Naive thymus-derived CD4-positive, alpha-beta T cell (primary cell): ENCODE measurements at regions not wholly inside any gene's neighbourhood (a gene's known extent, or its start where the extent isn't known, plus 50 kb on each side); places are given as distances from the start of the nearest gene placed in this dataset.

Experiments used
- ATAC-seq: fragments of 150-1000 bp; cut with Tn5 transposase; 2 replicates; pipeline ENCODE4 v1.10.0; 2021; ENCODE audit warnings: mild to moderate bottlenecking, moderate library complexity
- CTCF ChIA-PET: fragments of 350-600 bp; sonication (Branson Sonifier 250); formaldehyde crosslinking; loops from one replicate; lab custom pipeline; 2021; ENCODE audit warnings: antibody characterized with exemption; lab: Charles Lee
- POLR2A ChIA-PET: fragments of 350-600 bp; sonication (Branson Sonifier 250); formaldehyde crosslinking; loops from one replicate; lab custom pipeline; 2021; ENCODE audit warnings: antibody characterized with exemption, inconsistent platforms; lab: Charles Lee
- DNase-seq, 9 donors: peaks; one replicate each; pipeline versions ENCODE4 v3.0.0 to v3.0.0-alpha.2; 2020 to 2022; ENCODE audit warnings: mixed read lengths in 1 of 9
- H3K27ac ChIP-seq: one replicate; pipeline ENCODE4 v1.7.0; 2013; ENCODE audit warnings: mild to moderate bottlenecking, low read depth, low read length, moderate library complexity
- H3K27me3 ChIP-seq, 2 donors: one replicate each; pipeline ENCODE4 v1.7.0; 2013; ENCODE audit warnings: low read length in 2 of 2, mild to moderate bottlenecking in 2 of 2, moderate library complexity in 2 of 2; ENCODE audit not compliant: control insufficient read depth in 2 of 2, insufficient read depth in 2 of 2
- H3K36me3 ChIP-seq, 3 experiments: 1 replicate in 2 of 3; 2 replicates in 1 of 3; pipeline ENCODE4 v1.7.0; 2013; ENCODE audit warnings: low read length in 3 of 3, mild to moderate bottlenecking in 3 of 3, moderate library complexity in 1 of 3; ENCODE audit not compliant: insufficient read depth in 3 of 3, control insufficient read depth in 2 of 3
- H3K4me1 ChIP-seq, 2 donors: one replicate each; pipeline ENCODE4 v1.7.0; 2013; ENCODE audit warnings: low read length in 2 of 2, mild to moderate bottlenecking in 2 of 2, moderate library complexity in 1 of 2; ENCODE audit not compliant: control insufficient read depth in 2 of 2, insufficient read depth in 2 of 2
- H3K4me3 ChIP-seq: 2 replicates; pipeline ENCODE4 v1.7.0; 2013; ENCODE audit warnings: mild to moderate bottlenecking, low read length
- H3K9me3 ChIP-seq, 3 experiments: 1 replicate in 2 of 3; 2 replicates in 1 of 3; pipeline ENCODE4 v1.7.0; 2013; ENCODE audit warnings: low read length in 3 of 3; ENCODE audit not compliant: control insufficient read depth in 2 of 3
- H3K27ac Mint-ChIP-seq, 9 donors: one replicate each; pipeline ENCODE4 v1.8.0; 2020 to 2022; ENCODE audit warnings: mixed read lengths in 9 of 9, mild to moderate bottlenecking in 8 of 9, moderate library complexity in 5 of 9, inconsistent platforms in 2 of 9
- H3K27me3 Mint-ChIP-seq, 5 donors: one replicate each; pipeline ENCODE4 v1.8.0; 2021 to 2022; ENCODE audit warnings: mixed read lengths in 5 of 5, mild to moderate bottlenecking in 1 of 5
- H3K36me3 Mint-ChIP-seq, 5 donors: one replicate each; pipeline ENCODE4 v1.8.0; 2020 to 2022; ENCODE audit warnings: mixed read lengths in 5 of 5, mild to moderate bottlenecking in 3 of 5, inconsistent platforms in 1 of 5
- H3K4me1 Mint-ChIP-seq, 7 donors: one replicate each; pipeline ENCODE4 v1.8.0; 2020 to 2022; ENCODE audit warnings: mixed read lengths in 7 of 7, mild to moderate bottlenecking in 3 of 7, inconsistent platforms in 1 of 7
- H3K4me3 Mint-ChIP-seq, 10 donors: one replicate each; pipeline ENCODE4 v1.8.0; 2020 to 2022; ENCODE audit warnings: mild to moderate bottlenecking in 10 of 10, mixed read lengths in 10 of 10, moderate library complexity in 6 of 10, inconsistent platforms in 2 of 10
- H3K9me3 Mint-ChIP-seq, 11 donors: one replicate each; pipeline ENCODE4 v1.8.0; 2020 to 2022; ENCODE audit warnings: mixed read lengths in 11 of 11, mild to moderate bottlenecking in 4 of 11, inconsistent platforms in 1 of 11, moderate library complexity in 1 of 11
- intact Hi-C, 2 donors: fragments of 100-400 bp; cut with micrococcal nuclease; formaldehyde crosslinking; loops; one replicate each; pipeline ENCODE4 v1.15.1; 2023

- Mint-ChIP-seq H3K27ac (peak overlapping the region in 7 of 9 donors; percentile 26 to 73 (median 45)), H3K9me3 (no peaks in the 10 kb centered on the region), H3K4me3 (peak overlapping the region in 2 of 10 donors; percentile 10 to 35), H3K27me3 (no peaks in the 10 kb centered on the region), H3K36me3 (peaks cover 0 to 4% (median 0%) of the 10 kb centered on the region in 5 donors), H3K4me1 (peaks cover 39 to 92% (median 78%) of the 10 kb centered on the region in 7 donors)
- H3K9me3 ChIP-seq = no peaks in the 10 kb centered on the region
- no peak overlapping the region for H3K4me3 ChIP-seq
- no peaks in the 10 kb centered on the region for H3K36me3 ChIP-seq
- intact Hi-C loops = no loop called here
- H3K4me1 ChIP-seq = peaks cover 0 to 15% of the 10 kb centered on the region in 2 donors
- DNase-seq (no peak), ATAC-seq (no peak)
- no peak overlapping the region for H3K27ac ChIP-seq
- H3K27me3 ChIP-seq = no peaks in the 10 kb centered on the region
- ChIA-PET CTCF (no interaction called here), POLR2A (interaction anchor here (0.7 kb wide), 1 partner anchor 28 kb away, joined by 3 read pairs; no protein-coding TSS in a partner anchor)
These were observed 63.7 kb upstream of the CYP2D6 start for GRCh38 chr22:42194104-42194851.

GRCh38 chr22:42192547-42192946 lies 61.9 kb upstream of the CYP2D6 start:
- ATAC-seq (no peak), DNase-seq (no peak)
- no peaks in the 10 kb centered on the region for H3K36me3 ChIP-seq
- CTCF ChIA-PET = no interaction called here
- peaks cover 50 to 96% (median 91%) of the 10 kb centered on the region in 7 donors for H3K4me1 Mint-ChIP-seq
- no peak overlapping the region for H3K4me3 ChIP-seq
- H3K4me1 ChIP-seq = peaks cover 0 to 15% of the 10 kb centered on the region in 2 donors
- peak overlapping the region in 7 of 9 donors; percentile 6 to 63 (median 38) for H3K27ac Mint-ChIP-seq
- H3K9me3 Mint-ChIP-seq = no peaks in the 10 kb centered on the region
- H3K27ac ChIP-seq = no peak overlapping the region
- POLR2A ChIA-PET = interaction anchor here (0.6 to 0.7 kb wide), 2 partner anchors 266 to 446 kb away, joined by 3 to 4 read pairs; no protein-coding TSS in a partner anchor
- peaks cover 0 to 11% (median 1%) of the 10 kb centered on the region in 5 donors for H3K36me3 Mint-ChIP-seq
- no peaks in the 10 kb centered on the region for H3K9me3 ChIP-seq
- no peaks in the 10 kb centered on the region for H3K27me3 ChIP-seq
- intact Hi-C loops = no loop called here
- H3K27me3 Mint-ChIP-seq = no peaks in the 10 kb centered on the region
- H3K4me3 Mint-ChIP-seq = peak overlapping the region in 2 of 10 donors; percentile 21 to 35

- Mint-ChIP-seq H3K27ac (peak overlapping the region in 2 of 9 donors; percentile 14 to 48), H3K4me1 (peaks cover 53 to 98% (median 95%) of the 10 kb centered on the region in 7 donors), H3K4me3 (peak overlapping the region in 1 of 10 donors; percentile 12), H3K27me3 (no peaks in the 10 kb centered on the region), H3K36me3 (peaks cover 0 to 11% (median 4%) of the 10 kb centered on the region in 5 donors), H3K9me3 (no peaks in the 10 kb centered on the region)
- Histone ChIP-seq H3K4me1 (peaks cover 1 to 7% of the 10 kb centered on the region in 2 donors), H3K27me3 (no peaks in the 10 kb centered on the region), H3K9me3 (no peaks in the 10 kb centered on the region), H3K4me3 (no peak overlapping the region), H3K36me3 (no peaks in the 10 kb centered on the region), H3K27ac (no peak overlapping the region)
- CTCF ChIA-PET = no interaction called here
- DNase-seq = no peak
- intact Hi-C loops = no loop called here
- no peak for ATAC-seq
- POLR2A ChIA-PET = no interaction called here
These were observed 59.7 kb upstream of the CYP2D6 start for GRCh38 chr22:42190274-42190673.

- peak overlapping the region in 1 of 9 donors; percentile 14 for H3K27ac Mint-ChIP-seq
- DNase-seq (no peak), ATAC-seq (no peak)
- H3K9me3 Mint-ChIP-seq = no peaks in the 10 kb centered on the region
- POLR2A ChIA-PET = no interaction called here
- Histone ChIP-seq H3K36me3 (no peaks in the 10 kb centered on the region), H3K27me3 (no peaks in the 10 kb centered on the region), H3K27ac (no peak overlapping the region), H3K4me1 (peaks cover 4 to 6% of the 10 kb centered on the region in 2 donors), H3K9me3 (no peaks in the 10 kb centered on the region), H3K4me3 (no peak overlapping the region)
- H3K27me3 Mint-ChIP-seq = no peaks in the 10 kb centered on the region
- CTCF ChIA-PET = interaction anchor here (1.0 kb wide), 1 partner anchor 20 kb away, joined by 3 read pairs; no protein-coding TSS in a partner anchor
- H3K36me3 Mint-ChIP-seq = peaks cover 0 to 11% (median 4%) of the 10 kb centered on the region in 5 donors
- intact Hi-C loops = no loop called here
- H3K4me1 Mint-ChIP-seq = peaks cover 56 to 98% (median 94%) of the 10 kb centered on the region in 7 donors
- no peak overlapping the region for H3K4me3 Mint-ChIP-seq
These were observed 59.2 kb upstream of the CYP2D6 start for GRCh38 chr22:42189761-42190160.

GRCh38 chr22:42188808-42189447 lies 58.3 kb upstream of the CYP2D6 start:
- H3K9me3 Mint-ChIP-seq = no peaks in the 10 kb centered on the region
- DNase-seq (no peak), ATAC-seq (no peak)
- peaks cover 0 to 11% (median 4%) of the 10 kb centered on the region in 5 donors for H3K36me3 Mint-ChIP-seq
- Histone ChIP-seq H3K4me3 (no peak overlapping the region), H3K27me3 (no peaks in the 10 kb centered on the region), H3K27ac (no peak overlapping the region), H3K4me1 (peaks cover 4 to 14% of the 10 kb centered on the region in 2 donors), H3K36me3 (no peaks in the 10 kb centered on the region), H3K9me3 (no peaks in the 10 kb centered on the region)
- H3K4me3 Mint-ChIP-seq = peak overlapping the region in 1 of 10 donors; percentile 8
- H3K4me1 Mint-ChIP-seq = peaks cover 54 to 97% (median 93%) of the 10 kb centered on the region in 7 donors
- CTCF ChIA-PET = interaction anchor here (0.6 to 1.0 kb wide), 2 partner anchors 19 to 477 kb away, joined by 3 read pairs; no protein-coding TSS in a partner anchor
- intact Hi-C loops = no loop called here
- POLR2A ChIA-PET = no interaction called here
- peak overlapping the region in 7 of 9 donors; percentile 0 to 71 (median 8) for H3K27ac Mint-ChIP-seq
- no peaks in the 10 kb centered on the region for H3K27me3 Mint-ChIP-seq

- ChIA-PET CTCF (interaction anchor here (0.6 kb wide), 1 partner anchor 149 kb away, joined by 6 read pairs; no protein-coding TSS in a partner anchor), POLR2A (no interaction called here)
- Mint-ChIP-seq H3K4me1 (peaks cover 55 to 97% (median 93%) of the 10 kb centered on the region in 7 donors), H3K27ac (peak overlapping the region in 1 of 9 donors; percentile 35), H3K9me3 (no peaks in the 10 kb centered on the region), H3K36me3 (peaks cover 0 to 11% (median 4%) of the 10 kb centered on the region in 5 donors), H3K4me3 (peak overlapping the region in 1 of 10 donors; percentile 11), H3K27me3 (no peaks in the 10 kb centered on the region)
- Histone ChIP-seq H3K27me3 (no peaks in the 10 kb centered on the region), H3K4me3 (no peak overlapping the region), H3K4me1 (peaks cover 4 to 22% of the 10 kb centered on the region in 2 donors), H3K27ac (no peak overlapping the region), H3K36me3 (no peaks in the 10 kb centered on the region), H3K9me3 (no peaks in the 10 kb centered on the region)
- intact Hi-C loops = no loop called here
- no peak for DNase-seq
- ATAC-seq = no peak
These were observed 57.0 kb upstream of the CYP2D6 start for GRCh38 chr22:42187646-42188045.
